ENCODE measurements at regions not wholly inside any gene's neighbourhood (a gene's known extent, or its start where the extent isn't known, plus 50 kb on each side); places are given as distances from the start of the nearest gene placed in this dataset.
"Not testable (repeated sequence)": the region's sequence is repeated elsewhere in the genome, so short reads cannot be mapped to it uniquely, and the experiment has no call there.

- DNase-seq, result no peak
These were observed 122.9 kb upstream of the MYO3A start for GRCh38 chr10:25811052-25811685.

GRCh38 chr10:25813511-25813910 is 120.5 kb upstream of the MYO3A start:
- no peak for DNase-seq

- DNase-seq, result no peak
These were observed 118.8 kb upstream of the MYO3A start for GRCh38 chr10:25815236-25815635.

GRCh38 chr10:25815999-25816768 is 117.8 kb upstream of the MYO3A start:
- DNase-seq, result peak; percentile 96

GRCh38 chr10:25817200-25817599 is 116.8 kb upstream of the MYO3A start:
- DNase-seq, result no peak

GRCh38 chr10:25818751-25819150 is 115.3 kb upstream of the MYO3A start:
- DNase-seq, result peak; percentile 87

GRCh38 chr10:25820472-25820871 is 113.6 kb upstream of the MYO3A start:
- DNase-seq, result no peak

- DNase-seq, result peak; percentile 22
These were observed 113.2 kb upstream of the MYO3A start for GRCh38 chr10:25820874-25821273.

- no peak for DNase-seq
These were observed 110.0 kb upstream of the MYO3A start for GRCh38 chr10:25824050-25824449.

- DNase-seq, result no peak
These were observed 105.6 kb upstream of the MYO3A start for GRCh38 chr10:25828475-25828874.

GRCh38 chr10:25831080-25831479 is 102.9 kb upstream of the MYO3A start:
- DNase-seq, result no peak

- DNase-seq, result no peak
These were observed 94.3 kb upstream of the MYO3A start for GRCh38 chr10:25839683-25840082.

GRCh38 chr10:25840875-25841274 is 93.2 kb upstream of the MYO3A start:
- not testable (repeated sequence) for DNase-seq

GRCh38 chr10:25842146-25842545 is 91.9 kb upstream of the MYO3A start:
- DNase-seq, result peak; percentile 40

GRCh38 chr10:25843551-25844170 is 90.4 kb upstream of the MYO3A start:
- no peak for DNase-seq

- not testable (repeated sequence) for DNase-seq
These were observed 89.3 kb upstream of the MYO3A start for GRCh38 chr10:25844716-25845115.

GRCh38 chr10:25849268-25849667 is 84.8 kb upstream of the MYO3A start:
- DNase-seq, result no peak

- DNase-seq, result peak; percentile 16
These were observed 84.0 kb upstream of the MYO3A start for GRCh38 chr10:25849988-25850387.

- DNase-seq, result no peak
These were observed 82.5 kb upstream of the MYO3A start for GRCh38 chr10:25851548-25851947.

GRCh38 chr10:25852364-25852941 is 81.6 kb upstream of the MYO3A start:
- no peak for DNase-seq

GRCh38 chr10:25858076-25858475 is 76.0 kb upstream of the MYO3A start:
- DNase-seq, result no peak

GRCh38 chr10:25865267-25865666 is 68.8 kb upstream of the MYO3A start:
- no peak for DNase-seq

- DNase-seq, result no peak
These were observed 66.7 kb upstream of the MYO3A start for GRCh38 chr10:25867321-25867720.

- no peak for DNase-seq
These were observed 64.9 kb upstream of the MYO3A start for GRCh38 chr10:25869067-25869591.

Measured in NCI-H1436 (cell line).